H1 (cell line): ENCODE measurements at regions not wholly inside any gene's neighbourhood (a gene's known extent, or its start where the extent isn't known, plus 50 kb on each side); places are given as distances from the start of the nearest gene placed in this dataset.

ENCODE experiments used
- CTCF ChIA-PET: fragments of 300-600 bp; sonication (Branson Sonifier 250); formaldehyde crosslinking; loops from one replicate; lab custom pipeline; 2021; ENCODE audit not compliant: partially characterized antibody; lab: Charles Lee
- POLR2A ChIA-PET: fragments of 300-600 bp; sonication (Branson Sonifier 250); formaldehyde crosslinking; loops from one replicate; lab custom pipeline; 2021; ENCODE audit warnings: inconsistent platforms; ENCODE audit not compliant: partially characterized antibody; lab: Charles Lee
- DNase-seq, 2 experiments: peaks; one replicate each; pipeline versions ENCODE4 v3.0.0 to v3.0.0-alpha.2; 2010 to 2022; ENCODE audit warnings: low spot score in 2 of 2, low read depth in 1 of 2, mixed read lengths in 1 of 2
- FAIRE-seq: peaks from 2 replicates; lab custom pipeline; 2011; peaks lifted over from hg19 to GRCh38; lab: Jason Lieb, UNC
- H2AFZ ChIP-seq: 2 replicates; pipeline ENCODE4 v1.8.1; 2012; ENCODE audit warnings: low read length, inconsistent platforms
- H2AK5ac ChIP-seq: 2 replicates; pipeline ENCODE4 v1.6.1; 2013; ENCODE audit warnings: low read depth, low read length
- H2BK120ac ChIP-seq: replicated peaks from 2 replicates; pipeline ENCODE3; 2013; ENCODE audit warnings: low read depth, low read length, inconsistent platforms
- H2BK12ac ChIP-seq: 2 replicates; pipeline ENCODE4 v1.6.1; 2013; ENCODE audit warnings: low read depth, low read length
- H2BK15ac ChIP-seq: 2 replicates; pipeline ENCODE4 v1.6.1; 2013; ENCODE audit warnings: low read length
- H2BK20ac ChIP-seq: 2 replicates; pipeline ENCODE4 v1.6.1; 2013; ENCODE audit warnings: low read length
- H2BK5ac ChIP-seq: 2 replicates; pipeline ENCODE4 v1.6.1; 2013; ENCODE audit warnings: low read depth, low read length
- H3K14ac ChIP-seq: 2 replicates; pipeline ENCODE4 v1.6.1; 2013; ENCODE audit warnings: inconsistent platforms; ENCODE audit not compliant: insufficient read length
- H3K18ac ChIP-seq: 2 replicates; pipeline ENCODE4 v1.6.1; 2013; ENCODE audit warnings: low read length; ENCODE audit errors: extremely low read depth
- H3K23ac ChIP-seq: 2 replicates; pipeline ENCODE4 v1.6.1; 2013; ENCODE audit warnings: inconsistent platforms; ENCODE audit not compliant: insufficient read length
- H3K23me2 ChIP-seq: 2 replicates; pipeline ENCODE4 v1.6.1; 2013; ENCODE audit warnings: low read depth, low read length
- H3K27ac ChIP-seq: 2 replicates; pipeline ENCODE4 v1.6.1; 2011; ENCODE audit warnings: low read depth, low read length, inconsistent platforms
- H3K27me3 ChIP-seq, 4 experiments: replicated peaks in 1 of 4; 1 replicate in 1 of 4; 2 replicates in 3 of 4; pipeline versions ENCODE4 v1.6.1 to v1.8.1; 2011 to 2013; ENCODE audit warnings: low read length in 3 of 4, mild to moderate bottlenecking in 3 of 4, inconsistent platforms in 2 of 4, mixed read lengths in 2 of 4, moderate library complexity in 1 of 4; ENCODE audit not compliant: control insufficient read depth in 3 of 4, insufficient read depth in 3 of 4; ENCODE audit errors: extremely low read depth in 1 of 4
- H3K36me3 ChIP-seq, 4 experiments: 2 replicates each; pipeline versions ENCODE4 v1.6.1 to v1.8.1; 2011 to 2013; ENCODE audit warnings: mild to moderate bottlenecking in 4 of 4, low read length in 3 of 4, moderate library complexity in 2 of 4, control low read depth in 1 of 4, inconsistent platforms in 1 of 4; ENCODE audit not compliant: insufficient read depth in 4 of 4, control insufficient read depth in 2 of 4
- H3K4ac ChIP-seq: replicated peaks from 2 replicates; pipeline ENCODE3; 2013; ENCODE audit warnings: low read length, low read depth, mixed read lengths, inconsistent platforms; ENCODE audit not compliant: insufficient read length
- H3K4me1 ChIP-seq, 4 experiments: replicated peaks in 1 of 4; 1 replicate in 1 of 4; 2 replicates in 3 of 4; pipeline versions ENCODE4 v1.6.1 to v1.8.1; 2011 to 2013; ENCODE audit warnings: low read length in 3 of 4, inconsistent platforms in 2 of 4, mixed read lengths in 1 of 4; ENCODE audit not compliant: insufficient read depth in 4 of 4, control insufficient read depth in 3 of 4
- H3K4me2 ChIP-seq, 2 experiments: 2 replicates each; pipeline versions ENCODE4 v1.6.1 to v1.8.1; 2011 to 2013; ENCODE audit warnings: low read depth in 2 of 2, low read length in 2 of 2, control low read depth in 1 of 2, inconsistent platforms in 1 of 2, mild to moderate bottlenecking in 1 of 2; ENCODE audit not compliant: insufficient read depth in 1 of 2
- H3K4me3 ChIP-seq, 4 experiments: fragments of 200-600, 300-600 bp in 1 of 4; sonication (generic), shearing (Covaris generic), sonication (Bioruptor Twin) in 1 of 4; 2 replicates each; pipeline versions ENCODE4 v1.5.1 to v1.8.1; 2011 to 2016; ENCODE audit warnings: low read length in 4 of 4, low read depth in 3 of 4, control low read depth in 2 of 4, inconsistent platforms in 2 of 4, mild to moderate bottlenecking in 2 of 4, mixed read lengths in 1 of 4, moderate library complexity in 1 of 4; ENCODE audit not compliant: insufficient read depth in 2 of 4; ENCODE audit errors: extremely low read depth in 1 of 4
- H3K56ac ChIP-seq: replicated peaks from 2 replicates; pipeline ENCODE3; 2013; ENCODE audit warnings: low read depth, mild to moderate bottlenecking, mixed read lengths, low read length, inconsistent platforms; ENCODE audit not compliant: insufficient read length
- H3K79me1 ChIP-seq: 2 replicates; pipeline ENCODE4 v1.6.1; 2013; ENCODE audit warnings: low read depth, low read length, control low read depth
- H3K79me2 ChIP-seq, 2 experiments: 2 replicates each; pipeline versions ENCODE4 v1.6.1 to v1.8.1; 2012 to 2013; ENCODE audit warnings: low read length in 2 of 2, mild to moderate bottlenecking in 2 of 2, inconsistent platforms in 1 of 2; ENCODE audit not compliant: insufficient read depth in 2 of 2, control insufficient read depth in 1 of 2
- H3K9ac ChIP-seq, 4 experiments: replicated peaks in 1 of 4; 1 replicate in 1 of 4; 2 replicates in 3 of 4; pipeline versions ENCODE4 v1.6.1 to v1.8.1; 2011 to 2013; ENCODE audit warnings: low read depth in 3 of 4, low read length in 3 of 4, control low read depth in 2 of 4, mild to moderate bottlenecking in 2 of 4, moderate library complexity in 2 of 4, inconsistent platforms in 1 of 4; ENCODE audit errors: extremely low read depth in 1 of 4
- H3K9me3 ChIP-seq, 2 experiments: 2 replicates each; pipeline versions ENCODE4 v1.6.1 to v1.8.1; 2012 to 2013; ENCODE audit warnings: mild to moderate bottlenecking in 2 of 2, moderate library complexity in 2 of 2, control low read depth in 1 of 2, inconsistent platforms in 1 of 2, low read depth in 1 of 2, low read length in 1 of 2, mixed read lengths in 1 of 2; ENCODE audit not compliant: insufficient read depth in 2 of 2
- H4K20me1 ChIP-seq, 2 experiments: replicated peaks in 1 of 2; 2 replicates each; pipeline versions ENCODE3 to v1.8.1; 2011 to 2013; ENCODE audit warnings: inconsistent platforms in 2 of 2, low read length in 2 of 2, mild to moderate bottlenecking in 1 of 2; ENCODE audit not compliant: insufficient read depth in 2 of 2, control insufficient read depth in 1 of 2
- H4K5ac ChIP-seq: 2 replicates; pipeline ENCODE4 v1.6.1; 2013; ENCODE audit warnings: low read length, low read depth, mixed read lengths, inconsistent platforms; ENCODE audit not compliant: insufficient read length
- H4K8ac ChIP-seq: 2 replicates; pipeline ENCODE4 v1.8.0; 2013; ENCODE audit warnings: mild to moderate bottlenecking, moderate library complexity, low read length, inconsistent platforms; ENCODE audit not compliant: insufficient read depth; ENCODE audit errors: extremely low read depth
- H4K91ac ChIP-seq: replicated peaks from 2 replicates; pipeline ENCODE3; 2013; ENCODE audit warnings: low read length, mixed read lengths, inconsistent platforms; ENCODE audit not compliant: insufficient read length
- SUZ12 ChIP-seq: fragments of 200-600 bp; sonication (generic); IDR thresholded peaks from 2 replicates; pipeline ENCODE4 v1.6.1; 2012; ENCODE audit warnings: mild to moderate bottlenecking, inconsistent platforms, low read length, moderate library complexity, mixed read lengths
- WGBS, 2 experiments: shearing (Covaris generic) in 1 of 2; methylation state at CpG; one replicate each; pipeline versions ENCODE4 v1.1.6 to v1.1.7; 2013 to 2015; ENCODE audit warnings: low lambda C conversion rate in 2 of 2, mixed read lengths in 2 of 2, inconsistent platforms in 1 of 2, low coverage in 1 of 2, missing lambda C conversion rate in 1 of 2; ENCODE audit not compliant: insufficient replicate concordance in 2 of 2, insufficient coverage in 1 of 2, insufficient read length in 1 of 2; ENCODE audit errors: extremely low coverage in 1 of 2, missing lambda C conversion rate in 1 of 2; 5-methylcytosine and 5-hydroxymethylcytosine counted together

DNA sequence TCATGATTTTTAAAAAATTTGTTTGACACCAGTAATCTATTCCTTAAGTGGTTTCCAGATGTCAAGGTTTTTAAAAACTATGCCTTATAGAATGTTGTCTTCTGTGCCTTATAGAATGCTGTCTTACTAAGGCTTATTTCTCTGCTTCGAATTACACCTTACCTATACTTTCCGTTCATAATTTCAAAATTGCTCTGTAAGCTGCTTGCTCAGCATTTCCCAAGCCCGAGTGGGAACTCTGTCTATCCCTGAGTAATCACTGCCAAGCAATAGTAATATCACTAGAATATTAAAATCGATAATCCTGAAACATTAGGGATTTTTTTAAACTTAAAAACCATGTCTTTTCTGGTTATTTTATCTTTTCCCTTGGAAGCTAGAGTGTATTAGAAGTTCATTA, 376.3 kb downstream of the PIK3R1 start:
- DNase-seq (no peak), FAIRE-seq (no peak)
- Histone ChIP-seq H3K79me2 (no peaks in the 10 kb centered on the region), H3K79me1 (no peaks in the 10 kb centered on the region), H3K18ac (no peak overlapping the region), H4K20me1 (no peaks in the 10 kb centered on the region), H3K4me1 (no peaks in the 10 kb centered on the region), H4K91ac (no peak overlapping the region), H3K9me3 (peaks cover 8% of the 10 kb centered on the region in 2 experiments), H3K27ac (no peak overlapping the region), H2BK5ac (no peak overlapping the region), H3K4me3 (no peak overlapping the region), H3K4me2 (no peak overlapping the region), H3K27me3 (no peaks in the 10 kb centered on the region; a peak in 1 of 7 replicates), H4K5ac (no peak overlapping the region), H3K56ac (no peak overlapping the region), H2AK5ac (no peak overlapping the region), H4K8ac (no peak overlapping the region), H3K14ac (no peak overlapping the region), H3K9ac (no peak overlapping the region), H3K23ac (no peak overlapping the region), H2BK20ac (no peak overlapping the region), H2BK12ac (no peak overlapping the region), H3K4ac (no peak overlapping the region), H3K23me2 (no peaks in the 10 kb centered on the region), H2BK15ac (no peak overlapping the region), H2BK120ac (no peak overlapping the region), H3K36me3 (peaks cover 0 to 4% (median 0%) of the 10 kb centered on the region in 4 experiments; a peak in 1 of 8 replicates), H2AFZ (no peak overlapping the region)
- ChIA-PET POLR2A (no interaction called here), CTCF (no interaction called here)
- 95% methylated on average over 4 of the region's 4 CpGs; no CpG with 5 or more reads in 1 of the 2 experiments for WGBS, 2 experiments
- no peak for TF ChIP-seq SUZ12
